DMS153 treated with DMSO at 0.1 percent for 48 hours (cell line): ENCODE measurements at regions not wholly inside any gene's neighbourhood (a gene's known extent, or its start where the extent isn't known, plus 50 kb on each side); places are given as distances from the start of the nearest gene placed in this dataset.
"Not testable (repeated sequence)": the region's sequence is repeated elsewhere in the genome, so short reads cannot be mapped to it uniquely, and the experiment has no call there.

Source experiments
- DNase-seq: peaks from one replicate; lab custom pipeline; 2025; ENCODE audit not compliant: unreplicated experiment; lab: John Stamatoyannopoulos, UW

GRCh38 chr12:18008642-18009041 lies 81.4 kb downstream of the RERGL start:
- no peak for DNase-seq

DNA sequence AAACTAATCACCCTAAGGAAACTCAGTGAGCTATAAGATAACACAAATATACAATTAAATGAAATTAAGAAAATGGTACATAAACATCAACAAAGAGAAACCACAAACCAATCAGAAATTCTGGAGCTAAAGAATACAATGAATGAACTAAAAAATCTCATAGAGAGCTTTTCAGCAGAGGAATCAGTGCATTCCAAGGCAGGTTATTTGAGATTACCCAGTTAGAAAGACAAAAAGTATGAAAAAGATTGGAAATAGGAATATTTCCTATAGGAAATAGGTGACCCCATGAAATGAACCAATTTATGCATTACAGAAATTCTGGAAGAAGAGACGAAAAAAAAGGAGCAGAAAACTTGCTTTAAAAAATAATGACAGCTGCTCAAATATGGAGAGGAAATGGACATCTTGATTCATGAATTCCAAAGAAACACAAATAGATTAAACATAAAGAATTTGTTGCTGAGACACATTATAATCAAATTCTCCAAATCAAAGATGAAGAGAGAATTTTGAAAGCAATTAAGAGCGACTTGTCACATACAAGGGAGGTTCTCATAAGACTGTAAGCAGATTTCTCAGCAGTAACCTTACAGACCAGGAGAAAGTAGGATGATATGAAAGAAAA lies 90.7 kb downstream of the RERGL start:
- DNase-seq, result no peak

DNA sequence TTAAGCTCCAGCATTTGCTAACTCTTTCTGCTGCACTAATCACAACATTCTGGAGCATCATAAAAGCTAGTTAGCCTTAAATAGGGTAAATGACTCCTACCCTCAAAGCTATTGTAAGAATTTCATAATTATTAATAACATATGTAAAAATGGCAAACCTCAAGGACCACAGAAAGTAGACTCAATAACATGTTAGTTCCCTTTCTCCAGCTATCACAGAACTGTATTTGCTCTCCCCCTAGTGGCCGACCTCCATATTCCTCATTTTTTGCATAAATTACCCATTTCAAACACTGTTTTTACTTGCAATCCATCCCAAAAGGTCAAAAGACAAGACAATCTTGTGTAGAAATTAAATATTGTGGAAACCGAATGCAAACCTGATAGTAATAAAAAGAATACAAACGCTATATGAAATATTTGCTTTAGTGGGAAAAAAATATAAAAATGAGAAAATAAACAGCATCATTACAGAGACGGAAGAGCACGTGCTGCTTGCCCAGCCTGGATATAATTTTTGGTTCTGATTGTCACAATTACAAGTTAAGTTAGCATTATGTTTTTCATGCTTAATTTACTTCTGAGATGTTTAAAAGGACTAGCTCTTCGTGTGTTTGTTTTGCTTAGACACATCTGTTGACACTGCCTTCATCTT lies 97.9 kb downstream of the RERGL start:
- DNase-seq, result peak; percentile 4

DNA sequence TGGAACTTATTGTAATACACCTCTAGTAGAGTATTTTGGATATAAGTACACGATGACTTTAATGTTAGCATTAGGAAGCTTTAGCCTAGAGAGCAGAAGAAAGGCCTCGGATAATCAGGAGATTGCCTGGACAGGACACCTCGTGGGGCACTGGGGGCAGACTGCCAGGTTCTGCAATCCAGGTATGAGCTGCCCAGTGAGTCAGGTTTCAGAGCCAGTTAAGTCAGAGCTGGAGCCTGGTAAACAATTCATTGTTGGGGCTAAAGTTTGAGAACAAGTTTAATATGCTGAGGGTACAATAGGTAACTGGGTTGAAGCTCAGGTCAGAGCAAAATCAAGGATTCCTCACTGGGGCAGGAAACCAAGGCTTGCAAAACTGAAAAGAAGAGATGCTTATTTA lies 107.4 kb downstream of the RERGL start:
- DNase-seq, result no peak

- no peak for DNase-seq
Observed at GRCh38 chr12:17976202-17976601, 113.8 kb downstream of the RERGL start.

GRCh38 chr12:17975763-17976162 lies 114.2 kb downstream of the RERGL start:
- DNase-seq, result no peak

DNA sequence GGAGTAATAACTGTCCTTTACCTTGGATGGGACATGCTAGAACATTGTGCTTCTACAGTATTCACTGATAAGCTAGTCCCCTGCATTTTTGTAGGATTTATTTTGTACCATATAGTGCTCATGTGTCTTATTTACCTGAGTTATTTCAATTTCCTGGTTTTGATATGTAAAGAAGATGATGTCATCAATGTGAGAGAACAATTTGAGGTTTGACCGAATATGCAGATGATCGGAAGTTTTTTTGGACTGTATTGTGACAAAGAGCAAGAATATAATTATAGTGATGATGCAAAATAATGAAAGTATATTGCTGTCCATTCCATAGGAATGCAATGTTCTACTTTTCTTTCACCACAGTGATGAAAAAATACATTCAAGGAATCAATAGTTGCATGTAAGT lies 114.8 kb downstream of the RERGL start:
- no peak for DNase-seq

DNA sequence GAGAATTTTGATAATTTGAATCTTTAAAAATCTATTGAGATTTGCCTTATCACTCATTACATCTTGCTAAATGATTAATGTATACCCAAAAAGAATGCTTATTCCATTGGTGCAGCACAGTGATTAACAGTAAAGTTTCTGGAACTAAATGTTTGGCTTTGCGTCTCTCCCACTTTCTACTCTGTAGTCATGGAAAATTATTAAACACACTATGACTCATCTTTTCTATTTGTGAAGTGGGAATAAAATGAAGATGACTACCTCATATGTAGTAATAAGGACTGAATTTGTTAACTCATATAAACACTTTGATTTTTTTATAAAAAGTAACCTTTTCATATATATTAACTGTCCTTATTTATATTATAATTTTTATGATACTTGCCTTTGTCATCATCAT lies 118.1 kb downstream of the RERGL start:
- no peak for DNase-seq

- no peak for DNase-seq
Observed at GRCh38 chr12:17954788-17955187, 135.2 kb downstream of the RERGL start.

GRCh38 chr12:17950898-17951297 lies 139.1 kb downstream of the RERGL start:
- DNase-seq, result no peak

- DNase-seq, result no peak
Observed at GRCh38 chr12:17949558-17950141, 140.3 kb downstream of the RERGL start.

GRCh38 chr12:17928708-17929366 lies 161.2 kb downstream of the RERGL start:
- DNase-seq, result no peak

DNA sequence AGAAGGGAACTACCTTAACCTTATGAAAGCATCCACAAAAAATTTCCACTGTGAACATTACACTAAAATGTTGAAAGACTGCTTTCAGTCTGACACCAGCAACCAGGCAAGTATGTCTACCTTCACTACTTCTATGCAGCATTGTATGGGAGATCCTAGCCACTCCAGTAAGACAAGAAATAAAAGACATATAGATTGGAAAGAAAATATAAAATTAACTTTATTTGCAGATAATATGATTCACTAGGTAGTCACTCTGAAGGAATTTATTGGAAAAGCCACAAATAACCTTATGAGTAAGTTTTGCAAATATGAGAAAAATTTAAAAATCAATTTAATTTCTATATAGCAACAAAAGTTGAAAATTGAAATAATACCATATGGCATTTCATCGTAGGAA lies 172.0 kb downstream of the RERGL start:
- DNase-seq, result no peak

GRCh38 chr12:17884581-17884980 lies 205.4 kb downstream of the RERGL start:
- DNase-seq, result no peak

GRCh38 chr12:17878714-17879113 lies 211.3 kb downstream of the RERGL start:
- no peak for DNase-seq

DNA sequence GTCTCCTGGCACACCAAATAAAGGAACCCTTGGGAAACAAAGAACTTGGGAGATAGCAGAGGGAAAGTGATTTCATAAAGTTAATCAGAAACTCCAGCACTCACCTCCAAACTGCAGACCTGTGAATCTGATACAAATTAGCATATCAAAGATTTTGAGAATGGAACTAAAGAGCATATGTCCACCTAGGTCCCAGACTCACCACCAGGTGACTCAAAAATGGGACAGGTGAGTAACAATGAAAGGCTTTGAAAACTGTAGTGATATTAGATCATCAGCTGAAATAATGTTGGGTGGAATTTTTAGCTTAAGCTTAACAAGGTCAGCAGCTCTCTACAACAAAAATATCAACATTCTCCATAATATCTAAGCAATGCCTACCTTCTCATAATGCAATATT lies 214.8 kb downstream of the RERGL start:
- no peak for DNase-seq

DNA sequence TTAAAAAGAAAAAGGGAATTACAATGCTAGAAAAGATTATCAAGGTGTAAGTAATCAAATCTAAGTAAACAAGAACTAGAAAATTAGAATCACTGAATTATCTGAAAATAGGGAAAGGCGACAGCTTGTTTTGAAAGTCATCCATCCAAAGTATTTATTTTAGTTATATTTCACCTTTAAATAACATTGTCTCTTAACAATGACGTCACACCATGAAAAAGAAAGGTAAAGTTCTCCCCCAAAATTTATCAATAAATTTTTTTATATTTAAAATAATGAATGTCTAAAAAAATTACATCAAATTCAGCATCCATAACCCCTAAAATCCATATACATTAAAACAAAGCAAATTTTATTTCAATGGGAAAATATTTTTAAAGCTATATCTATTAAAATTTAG lies 223.2 kb downstream of the RERGL start:
- DNase-seq, result no peak

GRCh38 chr12:17855548-17855947 lies 234.4 kb downstream of the RERGL start:
- DNase-seq, result not testable (repeated sequence)

GRCh38 chr12:17853054-17853453 lies 236.9 kb downstream of the RERGL start:
- no peak for DNase-seq

GRCh38 chr12:17841496-17841895 lies 248.5 kb downstream of the RERGL start:
- DNase-seq, result no peak

DNA sequence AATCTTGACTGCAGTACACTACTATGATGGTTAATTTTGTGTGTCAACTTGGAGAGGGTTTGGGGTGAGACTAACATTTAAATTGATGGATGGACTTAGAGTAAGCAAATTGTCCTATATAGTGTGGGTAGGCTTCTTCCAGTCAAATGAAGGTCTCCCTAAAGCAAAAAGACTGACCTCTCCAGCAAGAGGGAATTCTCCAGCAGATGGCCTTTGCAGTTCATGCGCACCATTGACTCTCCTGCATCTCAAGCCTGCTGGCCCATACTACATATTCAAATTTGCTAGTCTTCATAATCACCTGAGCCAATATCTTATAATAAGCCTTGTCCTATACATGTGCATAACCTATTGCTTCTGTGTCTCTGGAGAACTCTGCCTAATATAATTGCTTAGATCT lies 260.2 kb downstream of the RERGL start:
- DNase-seq, result no peak

DNA sequence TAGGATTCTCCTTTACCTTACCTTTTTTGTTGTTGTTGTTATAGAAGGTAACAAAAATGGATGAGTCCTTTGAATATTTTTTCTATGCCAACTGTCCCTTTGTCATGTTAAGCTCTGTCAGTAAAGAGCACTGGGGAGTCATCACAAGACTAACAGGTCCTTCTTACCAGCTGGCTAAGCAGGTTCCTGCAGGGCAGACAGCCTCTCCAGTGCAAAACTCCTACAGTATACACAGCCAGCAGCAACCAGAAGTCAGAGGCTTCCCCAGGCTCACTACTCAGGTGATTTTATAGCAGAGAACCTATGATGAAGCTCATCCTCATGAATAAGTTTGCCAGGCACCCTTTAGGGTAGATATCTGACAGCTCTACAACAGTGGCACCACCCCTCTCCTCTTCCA lies 271.1 kb downstream of the RERGL start:
- no peak for DNase-seq
